GM04504 (cell line): ENCODE measurements at regions not wholly inside any gene's neighbourhood (a gene's known extent, or its start where the extent isn't known, plus 50 kb on each side); places are given as distances from the start of the nearest gene placed in this dataset.

ENCODE experiments used
- DNase-seq: peaks from one replicate; pipeline ENCODE4 v3.0.0-alpha.2; 2012; ENCODE audit warnings: low read depth

DNA sequence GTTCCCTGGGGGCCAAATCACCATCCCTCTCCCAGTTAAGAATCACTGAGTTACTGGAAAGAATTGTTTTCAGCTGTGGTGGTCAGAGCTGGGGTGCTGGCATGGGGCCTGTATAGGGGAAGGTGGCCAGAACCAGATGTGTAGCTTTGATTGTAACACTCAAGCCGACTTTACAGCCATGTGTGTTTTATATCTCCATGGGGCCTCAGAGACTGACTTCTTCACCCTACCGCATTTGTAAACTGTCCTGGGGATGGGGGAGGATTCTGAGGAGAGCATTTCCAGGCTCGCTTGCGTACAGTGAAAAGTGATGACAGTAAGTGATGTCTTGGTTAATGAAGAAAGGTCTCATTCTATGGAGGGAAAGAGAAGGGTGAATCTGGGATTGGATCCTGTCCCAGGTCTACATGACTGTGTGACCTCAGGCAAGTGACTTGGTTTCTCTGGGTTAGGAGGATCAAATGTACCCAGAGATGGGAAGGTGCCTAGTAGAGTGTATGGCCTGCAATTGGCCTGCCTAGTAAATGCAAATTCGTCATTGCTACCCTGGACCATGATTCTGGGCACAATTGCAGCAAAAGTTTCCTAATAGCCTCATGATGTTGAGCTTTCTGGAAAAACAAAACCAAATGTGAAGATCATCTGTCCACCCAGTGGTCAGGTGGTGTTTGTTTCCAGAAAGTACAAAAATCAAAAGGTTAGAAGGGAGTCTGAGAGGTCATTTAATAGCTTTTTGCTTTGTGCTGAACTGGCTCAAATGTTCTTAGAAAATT, 49.7 kb upstream of the RCC2 start:
- peak; percentile 38 for DNase-seq
